H9 (cell line): ENCODE measurements at regions not wholly inside any gene's neighbourhood (a gene's known extent, or its start where the extent isn't known, plus 50 kb on each side); places are given as distances from the start of the nearest gene placed in this dataset.

Experiments
- DNase-seq: peaks from one replicate; pipeline ENCODE4 v3.0.0-alpha.2; 2017
- H2AFZ ChIP-seq: one replicate; pipeline ENCODE4 v1.6.1; 2013; ENCODE audit warnings: mild to moderate bottlenecking, low read length, control low read depth, moderate library complexity
- H2AK5ac ChIP-seq: 2 replicates; pipeline ENCODE4 v1.6.1; 2013; ENCODE audit warnings: low read length, control low read depth, mixed read lengths; ENCODE audit not compliant: insufficient read length
- H2BK120ac ChIP-seq: one replicate; pipeline ENCODE4 v1.6.1; 2013; ENCODE audit warnings: low read depth, mild to moderate bottlenecking, low read length, control low read depth, inconsistent platforms; ENCODE audit not compliant: poor library complexity, severe bottlenecking
- H2BK12ac ChIP-seq: 2 replicates; pipeline ENCODE4 v1.6.1; 2013; ENCODE audit warnings: low read length, control low read depth, mixed read lengths, low read depth; ENCODE audit not compliant: insufficient read length
- H2BK15ac ChIP-seq: 2 replicates; pipeline ENCODE4 v1.6.1; 2013; ENCODE audit warnings: low read depth, low read length, control low read depth
- H2BK20ac ChIP-seq: one replicate; pipeline ENCODE4 v1.6.1; 2013; ENCODE audit warnings: low read depth, mild to moderate bottlenecking, low read length, control low read depth, inconsistent platforms; ENCODE audit not compliant: poor library complexity, severe bottlenecking
- H2BK5ac ChIP-seq: 2 replicates; pipeline ENCODE4 v1.6.1; 2013; ENCODE audit warnings: low read length, control low read depth, mixed read lengths; ENCODE audit not compliant: insufficient read length
- H3K14ac ChIP-seq: 2 replicates; pipeline ENCODE4 v1.6.1; 2013; ENCODE audit warnings: low read length, control low read depth; ENCODE audit not compliant: insufficient read depth
- H3K18ac ChIP-seq: 2 replicates; pipeline ENCODE4 v1.6.1; 2013; ENCODE audit warnings: low read depth, mild to moderate bottlenecking, mixed read lengths, low read length, control low read depth; ENCODE audit not compliant: insufficient read length
- H3K23ac ChIP-seq: 2 replicates; pipeline ENCODE4 v1.6.1; 2013; ENCODE audit warnings: low read length, control low read depth, mixed read lengths, low read depth; ENCODE audit not compliant: insufficient read length
- H3K23me2 ChIP-seq: 2 replicates; pipeline ENCODE4 v1.6.1; 2013; ENCODE audit warnings: low read depth, mild to moderate bottlenecking, mixed read lengths, low read length, control low read depth; ENCODE audit not compliant: insufficient read length, poor library complexity, severe bottlenecking
- H3K27ac ChIP-seq: 2 replicates; pipeline ENCODE4 v1.5.1; 2013; ENCODE audit warnings: low read length, control low read depth, mixed read lengths, low read depth; ENCODE audit not compliant: insufficient read length
- H3K27me3 ChIP-seq: 2 replicates; pipeline ENCODE4 v1.6.1; 2013; ENCODE audit warnings: low read length, control low read depth, inconsistent platforms; ENCODE audit not compliant: insufficient read depth
- H3K4ac ChIP-seq: 2 replicates; pipeline ENCODE4 v1.6.1; 2013; ENCODE audit warnings: low read depth, mild to moderate bottlenecking, control low read depth, inconsistent platforms, low read length, moderate library complexity
- H3K4me1 ChIP-seq: 2 replicates; pipeline ENCODE4 v1.6.1; 2013; ENCODE audit warnings: low read length, control low read depth, inconsistent platforms; ENCODE audit not compliant: insufficient read depth
- H3K4me2 ChIP-seq: 2 replicates; pipeline ENCODE4 v1.6.1; 2013; ENCODE audit warnings: low read length, control low read depth, mixed read lengths; ENCODE audit not compliant: insufficient read length, insufficient read depth
- H3K56ac ChIP-seq: 2 replicates; pipeline ENCODE4 v1.6.1; 2013; ENCODE audit warnings: low read depth, mild to moderate bottlenecking, mixed read lengths, low read length, control low read depth; ENCODE audit not compliant: insufficient read length
- H3K79me1 ChIP-seq: 2 replicates; pipeline ENCODE4 v1.6.1; 2013; ENCODE audit warnings: low read depth, mild to moderate bottlenecking, moderate library complexity, low read length, control low read depth, inconsistent platforms; ENCODE audit not compliant: insufficient read depth, poor library complexity, severe bottlenecking
- H3K79me2 ChIP-seq: 2 replicates; pipeline ENCODE4 v1.6.1; 2013; ENCODE audit warnings: low read length, control low read depth, inconsistent platforms; ENCODE audit not compliant: insufficient read depth
- H3K9ac ChIP-seq: 2 replicates; pipeline ENCODE4 v1.6.1; 2013; ENCODE audit warnings: low read length, control low read depth, mixed read lengths; ENCODE audit not compliant: insufficient read length; ENCODE audit errors: extremely low read depth
- H3K9me3 ChIP-seq: one replicate; pipeline ENCODE4 v1.6.1; 2013; ENCODE audit warnings: low read depth, low read length, inconsistent platforms; ENCODE audit not compliant: control insufficient read depth
- H3T11ph ChIP-seq: one replicate; pipeline ENCODE4 v1.6.1; 2013; ENCODE audit warnings: mild to moderate bottlenecking, low read length, control low read depth, inconsistent platforms
- H4K20me1 ChIP-seq: one replicate; pipeline ENCODE4 v1.6.1; 2013; ENCODE audit not compliant: control insufficient read depth, insufficient read length, insufficient read depth
- H4K5ac ChIP-seq: 2 replicates; pipeline ENCODE4 v1.6.1; 2013; ENCODE audit warnings: low read depth, mild to moderate bottlenecking, mixed read lengths, low read length, control low read depth; ENCODE audit not compliant: insufficient read length
- H4K8ac ChIP-seq: replicated peaks from 2 replicates; pipeline ENCODE4 v1.6.1; 2013; ENCODE audit warnings: low read length, control low read depth, mixed read lengths, low read depth; ENCODE audit not compliant: insufficient read length
- H4K91ac ChIP-seq: 2 replicates; pipeline ENCODE4 v1.6.1; 2013; ENCODE audit warnings: low read depth, mild to moderate bottlenecking, moderate library complexity, mixed read lengths, low read length, control low read depth; ENCODE audit not compliant: insufficient read length
- H3K27ac Mint-ChIP-seq, 3 experiments: 2 replicates in 2 of 3; 3 replicates in 1 of 3; pipeline ENCODE4 v1.8.0; 2020 to 2021; ENCODE audit warnings: mixed read lengths in 3 of 3, mild to moderate bottlenecking in 1 of 3, moderate library complexity in 1 of 3
- H3K27me3 Mint-ChIP-seq: 2 replicates; pipeline ENCODE4 v1.8.0; 2021; ENCODE audit warnings: low read depth, mild to moderate bottlenecking, moderate library complexity, mixed read lengths
- H3K36me3 Mint-ChIP-seq, 3 experiments: 2 replicates in 2 of 3; 3 replicates in 1 of 3; pipeline ENCODE4 v1.8.0; 2020 to 2021; ENCODE audit warnings: low read depth in 3 of 3, mixed read lengths in 3 of 3; ENCODE audit not compliant: insufficient read depth in 1 of 3
- H3K4me1 Mint-ChIP-seq, 2 experiments: 2 replicates each; pipeline ENCODE4 v1.8.0; 2020; ENCODE audit warnings: mixed read lengths in 2 of 2
- H3K4me3 Mint-ChIP-seq, 2 experiments: 2 replicates in 1 of 2; 3 replicates in 1 of 2; pipeline ENCODE4 v1.8.0; 2020 to 2021; ENCODE audit warnings: mild to moderate bottlenecking in 2 of 2, mixed read lengths in 2 of 2, moderate library complexity in 1 of 2
- H3K9me3 Mint-ChIP-seq, 2 experiments: 2 replicates in 1 of 2; 3 replicates in 1 of 2; pipeline ENCODE4 v1.8.0; 2020; ENCODE audit warnings: mild to moderate bottlenecking in 2 of 2, mixed read lengths in 2 of 2, moderate library complexity in 1 of 2
- WGBS: extraction: QIAGEN DNeasy Blood & Tissue Kit; methylation state at CpG from one replicate; pipeline ENCODE4 v1.1.7; 2013; ENCODE audit warnings: missing lambda C conversion rate, low lambda C conversion rate, mixed read lengths; ENCODE audit not compliant: insufficient read length; ENCODE audit errors: extremely low coverage; 5-methylcytosine and 5-hydroxymethylcytosine counted together
- TF ChIP-seq, protein P1 (sequence below): fragments of 200-600 bp; sonication (generic); conservative IDR thresholded peaks from 3 replicates; pipeline ENCODE4 v1.8.0; 2021; ENCODE audit warnings: antibody characterized with exemption, mild to moderate bottlenecking

DNA sequence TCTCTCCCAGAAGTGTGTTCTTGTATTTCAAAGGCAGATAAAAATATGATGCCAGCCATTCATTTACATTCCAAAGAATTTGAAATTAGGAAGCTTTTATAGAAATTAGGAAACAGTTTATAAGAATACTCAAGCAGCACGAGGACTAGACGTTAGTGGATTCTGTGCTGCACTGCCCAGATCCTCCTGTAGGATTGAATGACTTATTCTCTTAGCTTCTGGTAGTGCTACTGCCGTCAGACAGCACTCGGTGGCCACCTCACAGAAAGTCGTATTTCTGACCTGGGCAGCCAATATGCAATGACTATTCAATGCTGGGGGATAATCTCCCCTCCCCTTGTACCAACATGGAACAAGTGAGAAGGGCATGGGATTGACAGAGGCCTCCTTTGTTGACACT lies 326.4 kb downstream of the RPL10L start:
- no peaks in the 10 kb centered on the region for H3K23me2 ChIP-seq
- no peak overlapping the region for H3K18ac ChIP-seq
- H3K9me3 ChIP-seq = no peaks in the 10 kb centered on the region
- H3K79me2 ChIP-seq = no peaks in the 10 kb centered on the region
- no peak overlapping the region for H2BK20ac ChIP-seq
- no peak overlapping the region for H4K8ac ChIP-seq
- no peak overlapping the region for H2AK5ac ChIP-seq
- H3T11ph ChIP-seq = no peak overlapping the region
- H3K4me3 Mint-ChIP-seq = no peak overlapping the region
- H3K4me2 ChIP-seq = no peak overlapping the region
- no peaks in the 10 kb centered on the region for H3K79me1 ChIP-seq
- no peak overlapping the region for H3K27ac Mint-ChIP-seq
- H3K4me1 ChIP-seq = peaks cover 8% of the 10 kb centered on the region
- H3K9ac ChIP-seq = no peak overlapping the region
- H4K5ac ChIP-seq = no peak overlapping the region
- no peak overlapping the region for H3K14ac ChIP-seq
- H3K4me1 Mint-ChIP-seq = peaks cover 22% of the 10 kb centered on the region in 2 experiments
- H3K27me3 ChIP-seq = no peaks in the 10 kb centered on the region; the same call in 1 of the 2 replicates
- no peak for DNase-seq
- H3K36me3 Mint-ChIP-seq = no peaks in the 10 kb centered on the region
- no peaks in the 10 kb centered on the region; a peak in 2 of 5 replicates for H3K9me3 Mint-ChIP-seq
- no peak overlapping the region for H3K23ac ChIP-seq
- no peaks in the 10 kb centered on the region for H4K20me1 ChIP-seq
- no peak overlapping the region for H3K56ac ChIP-seq
- H2BK120ac ChIP-seq = no peak overlapping the region
- no peak overlapping the region for H2AFZ ChIP-seq
- no peak overlapping the region for H2BK12ac ChIP-seq
- H3K4ac ChIP-seq = no peak overlapping the region
- no peak overlapping the region for H4K91ac ChIP-seq
- WGBS = no CpG with 5 or more reads among the region's 5 CpGs
- no peak overlapping the region for H3K27ac ChIP-seq
- TF ChIP-seq, protein P1, sequence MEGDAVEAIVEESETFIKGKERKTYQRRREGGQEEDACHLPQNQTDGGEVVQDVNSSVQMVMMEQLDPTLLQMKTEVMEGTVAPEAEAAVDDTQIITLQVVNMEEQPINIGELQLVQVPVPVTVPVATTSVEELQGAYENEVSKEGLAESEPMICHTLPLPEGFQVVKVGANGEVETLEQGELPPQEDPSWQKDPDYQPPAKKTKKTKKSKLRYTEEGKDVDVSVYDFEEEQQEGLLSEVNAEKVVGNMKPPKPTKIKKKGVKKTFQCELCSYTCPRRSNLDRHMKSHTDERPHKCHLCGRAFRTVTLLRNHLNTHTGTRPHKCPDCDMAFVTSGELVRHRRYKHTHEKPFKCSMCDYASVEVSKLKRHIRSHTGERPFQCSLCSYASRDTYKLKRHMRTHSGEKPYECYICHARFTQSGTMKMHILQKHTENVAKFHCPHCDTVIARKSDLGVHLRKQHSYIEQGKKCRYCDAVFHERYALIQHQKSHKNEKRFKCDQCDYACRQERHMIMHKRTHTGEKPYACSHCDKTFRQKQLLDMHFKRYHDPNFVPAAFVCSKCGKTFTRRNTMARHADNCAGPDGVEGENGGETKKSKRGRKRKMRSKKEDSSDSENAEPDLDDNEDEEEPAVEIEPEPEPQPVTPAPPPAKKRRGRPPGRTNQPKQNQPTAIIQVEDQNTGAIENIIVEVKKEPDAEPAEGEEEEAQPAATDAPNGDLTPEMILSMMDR = peak; percentile 42; the same call in 2 of the 3 replicates
- H2BK15ac ChIP-seq = no peak overlapping the region
- no peak overlapping the region for H2BK5ac ChIP-seq
- H3K27me3 Mint-ChIP-seq = peaks cover 67% of the 10 kb centered on the region
